ENCODE measurements at regions not wholly inside any gene's neighbourhood (a gene's known extent, or its start where the extent isn't known, plus 50 kb on each side); places are given as distances from the start of the nearest gene placed in this dataset.
A peak's percentile ranks its signal among the peaks of the same experiment; 100 is the strongest.

- TF ChIP-seq POLR2AphosphoS5 (IDR thresholded peaks at IDR 0.05; ENCODE audit: borderline replicate concordance, low read depth, low read length) (no peak), EZH2 (IDR thresholded peaks at IDR 0.05) (no peak), FOXP2 (optimal IDR thresholded peaks at IDR 0.05; ENCODE audit: control extremely low read depth, extremely low read length, insufficient read depth) (no peak)
- H3K4me3 ChIP-seq: no peak overlapping the region
- no peak overlapping the region for H3K9ac ChIP-seq (ENCODE audit: insufficient read length)
- no peaks in the 10 kb centered on the region for H3K9me3 ChIP-seq (ENCODE audit: low read depth, low read length)
- no peaks in the 10 kb centered on the region for H3K36me3 ChIP-seq (ENCODE audit: insufficient read depth, low read length)
- DNase-seq (ENCODE audit: low read depth, low spot score): no peak
- H3K27ac ChIP-seq: no peak overlapping the region
Measured at GRCh38 chr11:93084727-93085505, 112.9 kb downstream of the SLC36A4 start.

DNA sequence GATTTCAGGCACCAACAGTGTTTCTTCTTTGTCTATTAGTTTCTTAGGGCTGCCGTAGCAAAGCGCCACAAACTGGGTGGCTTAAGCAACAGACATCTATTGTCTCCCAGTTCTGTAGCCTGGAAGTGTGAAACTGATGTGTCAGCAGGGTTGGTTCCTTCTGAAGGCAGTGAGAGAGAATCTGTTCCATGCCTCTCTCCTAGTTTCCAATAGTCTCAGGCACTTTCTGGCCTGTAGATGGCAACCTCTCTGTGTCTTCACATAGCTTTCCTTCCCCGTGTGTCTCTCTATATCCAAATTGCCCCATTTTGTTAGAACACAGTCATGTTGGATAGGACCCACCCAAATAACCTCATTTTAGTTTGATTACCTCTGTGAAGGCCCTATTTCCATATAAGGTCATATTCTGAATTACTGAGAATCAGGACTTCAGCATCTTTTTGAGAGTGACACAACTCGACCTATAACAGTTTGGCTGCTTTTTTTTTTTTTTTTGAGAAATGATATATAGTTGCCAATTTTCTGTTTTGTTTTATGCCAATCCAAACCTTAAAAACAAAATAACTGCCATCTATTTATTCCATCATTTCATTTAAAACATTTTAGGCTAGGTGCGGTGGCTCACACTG is 108.2 kb downstream of the SLC36A4 start:
- H3K4me3 ChIP-seq: no peak overlapping the region
- no peaks in the 10 kb centered on the region for H3K36me3 ChIP-seq (ENCODE audit: insufficient read depth, low read length)
- DNase-seq (ENCODE audit: low read depth, low spot score): peak; percentile 24
- no peak overlapping the region for H3K27ac ChIP-seq
- no peaks in the 10 kb centered on the region for H3K9me3 ChIP-seq (ENCODE audit: low read depth, low read length)
- no peak for TF ChIP-seq EZH2 (IDR thresholded peaks at IDR 0.05)
- no peak for TF ChIP-seq FOXP2 (optimal IDR thresholded peaks at IDR 0.05; ENCODE audit: control extremely low read depth, extremely low read length, insufficient read depth)
- no peak for TF ChIP-seq POLR2AphosphoS5 (IDR thresholded peaks at IDR 0.05; ENCODE audit: borderline replicate concordance, low read depth, low read length)
- no peak overlapping the region for H3K9ac ChIP-seq (ENCODE audit: insufficient read length)
